ENCODE measurements at regions not wholly inside any gene's neighbourhood (a gene's known extent, or its start where the extent isn't known, plus 50 kb on each side); places are given as distances from the start of the nearest gene placed in this dataset.
"Not testable (repeated sequence)": the region's sequence is repeated elsewhere in the genome, so short reads cannot be mapped to it uniquely, and the experiment has no call there.

DNA sequence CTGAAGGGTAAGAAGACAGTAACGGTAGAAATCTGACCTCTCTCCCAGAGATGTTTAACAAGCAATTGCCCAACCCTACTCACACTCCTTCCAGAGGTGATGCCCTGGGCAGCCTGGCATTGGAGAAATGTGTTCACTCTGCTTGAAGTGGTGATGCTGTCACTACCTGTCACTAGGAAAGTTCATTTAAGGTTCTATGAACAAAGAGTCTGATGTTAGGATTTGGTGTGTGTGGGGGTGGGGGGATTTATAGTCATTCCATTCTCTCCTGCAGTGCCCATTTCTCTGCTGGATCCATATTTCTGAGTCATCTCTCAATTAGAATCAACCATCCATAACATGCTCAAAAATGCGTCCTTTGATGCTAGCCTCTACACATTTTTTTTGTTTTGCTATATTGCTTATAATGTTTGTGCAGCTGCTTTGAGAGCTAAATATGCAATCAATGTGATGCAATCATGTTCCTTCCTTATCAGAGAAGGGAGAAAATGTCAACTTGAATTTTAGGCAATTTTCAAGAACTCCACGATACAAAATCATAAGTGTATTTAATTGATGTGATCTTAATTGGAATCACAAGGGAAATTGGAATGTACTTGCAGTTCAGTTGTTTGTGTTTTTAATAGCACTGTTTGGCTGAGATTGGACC is 173.9 kb downstream of the DUSP10 start:
- DNase-seq = no peak

DNA sequence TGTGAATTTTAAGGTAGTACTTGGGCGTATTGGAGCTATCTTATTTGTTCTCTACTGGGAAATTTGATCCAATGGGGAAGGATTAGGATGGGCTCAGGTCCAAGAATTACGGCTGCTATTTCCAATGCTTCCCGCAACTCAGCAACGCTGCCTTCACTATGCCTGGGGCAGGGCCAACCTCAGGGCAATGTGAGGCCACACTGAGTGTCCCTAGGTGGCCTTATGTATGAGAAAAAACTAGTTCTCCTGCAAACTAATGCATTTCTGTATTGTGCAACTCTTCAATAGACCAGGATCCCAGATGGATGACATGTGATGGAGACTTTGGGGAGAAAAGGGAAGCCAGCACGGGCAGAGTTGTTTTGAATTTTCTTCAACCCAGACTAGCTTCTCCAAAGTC is 168.1 kb downstream of the DUSP10 start:
- no peak for DNase-seq

- no peak for DNase-seq
Measured at GRCh38 chr1:221574529-221574928, 167.4 kb downstream of the DUSP10 start.

DNA sequence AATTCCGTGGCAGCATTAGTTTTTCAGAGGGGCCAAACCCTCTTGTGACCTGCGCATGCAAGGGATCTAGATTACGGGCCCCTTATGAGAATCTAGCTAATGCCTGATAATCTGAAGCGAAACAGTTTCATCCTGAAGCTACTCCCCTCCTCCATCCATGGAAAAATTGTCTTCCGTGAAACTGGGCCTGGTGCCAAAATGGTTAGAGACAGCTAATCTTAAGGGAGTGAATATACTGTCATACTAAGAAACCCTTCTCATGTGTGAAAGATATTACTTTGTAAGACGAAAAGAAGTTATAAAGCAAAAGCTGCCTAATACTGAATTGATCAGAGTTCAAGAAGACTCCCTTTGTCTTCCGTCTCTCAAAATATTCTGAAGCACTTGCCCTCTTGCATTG is 166.3 kb downstream of the DUSP10 start:
- DNase-seq = no peak

- DNase-seq = no peak
Measured at GRCh38 chr1:221576268-221576667, 165.6 kb downstream of the DUSP10 start.

DNA sequence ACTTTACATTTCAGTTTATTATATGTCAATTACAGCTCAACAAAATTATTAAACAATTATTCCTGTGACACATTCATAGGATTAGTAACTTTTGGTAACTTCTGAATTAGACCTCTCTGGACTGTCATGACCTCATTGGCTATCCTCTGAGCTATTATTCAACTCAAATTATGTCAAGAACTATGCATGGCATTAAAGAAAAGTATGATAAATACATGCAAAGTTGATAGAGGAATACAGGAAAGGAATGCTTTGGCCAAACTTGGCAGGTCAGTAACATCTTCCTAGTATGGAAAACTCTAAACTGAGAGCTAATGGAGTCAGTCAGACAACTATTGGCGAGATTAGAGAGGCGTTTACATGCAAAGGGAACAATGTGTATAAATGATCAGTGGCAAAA is 158.4 kb downstream of the DUSP10 start:
- no peak for DNase-seq

GRCh38 chr1:221587013-221587412 is 154.9 kb downstream of the DUSP10 start:
- not testable (repeated sequence) for DNase-seq

- DNase-seq = not testable (repeated sequence)
Measured at GRCh38 chr1:221591250-221591649, 150.6 kb downstream of the DUSP10 start.

- DNase-seq = peak; percentile 58
Measured at GRCh38 chr1:221594576-221594975, 147.3 kb downstream of the DUSP10 start.

- DNase-seq = no peak
Measured at GRCh38 chr1:221598122-221598521, 143.8 kb downstream of the DUSP10 start.

DNA sequence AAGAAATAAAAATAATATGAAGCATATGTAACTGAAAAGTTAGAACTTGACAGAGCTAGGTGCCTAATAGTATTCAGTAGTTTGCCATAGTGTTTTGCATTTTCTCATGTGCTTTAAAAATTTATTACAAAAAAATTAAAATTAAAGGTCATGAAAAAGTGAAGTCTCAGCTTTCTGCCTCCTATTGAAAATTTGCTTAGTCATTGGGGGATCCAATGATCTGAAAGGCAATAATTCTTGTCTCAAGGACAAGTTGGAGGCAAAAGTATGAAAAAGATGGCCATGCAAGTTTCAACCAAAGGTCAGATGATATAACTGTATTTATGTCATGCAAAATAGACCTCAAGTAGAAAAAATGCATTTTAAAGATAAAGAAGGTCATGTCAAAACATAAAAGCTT is 140.7 kb downstream of the DUSP10 start:
- DNase-seq = no peak

DNA sequence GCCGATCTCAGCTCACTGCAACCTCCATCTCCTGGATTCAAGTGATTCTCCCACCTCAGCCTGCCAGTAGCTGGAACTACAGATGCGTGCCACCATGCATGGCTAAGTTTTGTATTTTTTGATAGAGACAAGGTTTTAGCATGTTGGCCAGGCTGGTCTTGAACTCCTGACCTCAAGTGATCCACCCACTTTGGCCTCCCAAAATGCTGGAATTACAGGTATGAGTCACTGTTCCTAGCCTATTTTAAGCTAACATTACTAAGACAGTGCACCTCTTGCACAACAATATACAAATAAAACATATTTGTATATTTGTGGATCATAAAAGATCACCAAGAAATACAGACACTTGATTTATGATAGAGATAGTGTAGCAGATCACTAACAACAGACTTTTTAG is 139.1 kb downstream of the DUSP10 start:
- no peak for DNase-seq

DNA sequence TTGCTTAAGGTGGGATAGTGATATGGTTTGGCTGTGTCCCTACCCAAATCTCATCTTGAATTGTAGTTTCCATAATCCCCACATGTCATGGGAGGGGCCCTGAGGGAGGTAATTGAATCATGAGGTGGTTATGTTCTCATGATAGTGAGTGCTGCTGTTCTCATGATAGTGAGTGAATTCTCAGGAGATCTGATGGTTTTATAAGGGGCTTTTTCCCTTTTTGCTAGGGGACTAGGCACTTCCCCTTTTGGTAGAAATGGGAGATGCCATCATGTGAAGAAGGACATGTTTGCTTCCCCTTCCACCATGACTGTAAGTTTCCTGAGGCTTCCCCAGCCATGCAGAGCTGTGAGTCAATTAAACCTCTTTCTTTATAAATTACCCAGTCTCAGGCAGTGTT is 137.5 kb downstream of the DUSP10 start:
- DNase-seq = not testable (repeated sequence)

- DNase-seq = no peak
Measured at GRCh38 chr1:221604948-221605347, 136.9 kb downstream of the DUSP10 start.

- DNase-seq = no peak
Measured at GRCh38 chr1:221605569-221605968, 136.3 kb downstream of the DUSP10 start.

DNA sequence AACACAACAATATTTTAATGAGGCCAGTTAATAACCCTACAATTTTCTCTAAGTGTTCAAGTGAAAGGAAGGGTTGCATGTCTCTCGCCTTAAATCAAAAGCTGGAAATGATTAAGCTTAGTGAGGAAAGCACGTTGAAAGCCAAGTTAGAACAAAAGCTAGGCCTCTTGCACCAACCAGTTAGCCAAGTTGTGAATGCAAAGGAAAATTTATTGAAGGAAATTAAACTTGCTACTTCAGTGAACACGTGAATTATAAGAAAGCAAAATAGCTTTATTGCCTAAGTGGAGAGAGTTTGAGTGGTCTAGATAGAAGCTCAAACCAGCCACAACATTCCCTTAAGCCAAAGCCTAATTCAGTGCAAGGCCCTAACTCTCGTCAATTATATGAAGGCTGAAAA is 135.6 kb downstream of the DUSP10 start:
- DNase-seq = no peak

GRCh38 chr1:221608835-221609320 is 133.0 kb downstream of the DUSP10 start:
- no peak for DNase-seq

- no peak for DNase-seq
Measured at GRCh38 chr1:221611656-221612046, 130.2 kb downstream of the DUSP10 start.

DNA sequence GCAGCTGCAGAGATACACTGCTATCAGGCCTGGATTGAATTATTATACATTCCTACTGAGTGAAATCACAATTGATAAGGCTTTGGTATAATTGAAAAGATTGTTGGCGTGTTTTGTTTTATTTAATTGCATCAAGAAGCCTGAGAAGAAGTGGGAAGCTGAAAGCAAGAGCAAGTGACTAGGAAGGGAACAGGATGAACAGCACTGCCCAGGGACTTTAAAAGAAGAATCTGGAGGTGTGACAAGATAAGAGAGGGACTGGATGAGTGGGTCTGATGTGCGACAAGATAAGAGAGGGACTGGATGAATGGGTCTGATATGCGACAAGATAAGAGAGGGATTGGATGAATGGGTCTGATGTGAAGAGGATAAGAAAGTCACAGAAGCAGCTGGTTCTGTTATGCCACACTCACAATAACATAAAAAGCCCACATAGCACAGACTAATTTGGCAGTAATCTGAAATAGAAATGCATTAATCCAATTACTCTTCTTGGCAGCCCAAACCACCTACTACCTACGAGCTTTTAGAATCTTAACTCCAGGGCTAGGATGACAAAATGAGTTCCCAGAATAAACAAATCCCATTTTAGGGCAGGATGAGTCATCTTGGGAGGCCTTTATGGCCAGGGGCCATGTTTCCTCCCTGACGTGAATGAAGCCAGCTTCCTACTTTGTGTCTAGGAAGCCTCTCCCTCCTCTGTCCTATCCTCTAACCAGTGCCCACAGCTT is 129.7 kb downstream of the DUSP10 start:
- peak; percentile 64 for DNase-seq

- DNase-seq = no peak
Measured at GRCh38 chr1:221620437-221621384, 121.2 kb downstream of the DUSP10 start.

GRCh38 chr1:221621683-221622082 is 120.2 kb downstream of the DUSP10 start:
- no peak for DNase-seq

GRCh38 chr1:221622389-221622788 is 119.5 kb downstream of the DUSP10 start:
- no peak for DNase-seq
